Gastrocnemius medialis (tissue), 4 donors: ENCODE measurements at regions not wholly inside any gene's neighbourhood (a gene's known extent, or its start where the extent isn't known, plus 50 kb on each side); places are given as distances from the start of the nearest gene placed in this dataset.

Source experiments
- POLR2A ChIP-seq, 2 donors: fragments of 450-650 bp; IDR thresholded peaks; one replicate each; pipeline ENCODE4 v1.6.1; 2017; ENCODE audit warnings: antibody characterized with exemption in 2 of 2, mild to moderate bottlenecking in 2 of 2, moderate library complexity in 2 of 2
- TF ChIP-seq, protein P1 (sequence below), 5 experiments: fragments of 450-650 bp in 3 of 5; fragments of 200-600 bp in 2 of 5; sonication (generic) in 2 of 5; IDR thresholded peaks in 4 of 5; conservative IDR thresholded peaks in 1 of 5; 1 replicate in 4 of 5; 2 replicates in 1 of 5; pipeline ENCODE4 v1.5.1; 2016 to 2019; ENCODE audit warnings: antibody characterized with exemption in 5 of 5, mild to moderate bottlenecking in 3 of 5, moderate library complexity in 3 of 5

GRCh38 chr1:38677756-38678155 lies 181.8 kb downstream of the RRAGC start:
- TF ChIP-seq, protein P1, sequence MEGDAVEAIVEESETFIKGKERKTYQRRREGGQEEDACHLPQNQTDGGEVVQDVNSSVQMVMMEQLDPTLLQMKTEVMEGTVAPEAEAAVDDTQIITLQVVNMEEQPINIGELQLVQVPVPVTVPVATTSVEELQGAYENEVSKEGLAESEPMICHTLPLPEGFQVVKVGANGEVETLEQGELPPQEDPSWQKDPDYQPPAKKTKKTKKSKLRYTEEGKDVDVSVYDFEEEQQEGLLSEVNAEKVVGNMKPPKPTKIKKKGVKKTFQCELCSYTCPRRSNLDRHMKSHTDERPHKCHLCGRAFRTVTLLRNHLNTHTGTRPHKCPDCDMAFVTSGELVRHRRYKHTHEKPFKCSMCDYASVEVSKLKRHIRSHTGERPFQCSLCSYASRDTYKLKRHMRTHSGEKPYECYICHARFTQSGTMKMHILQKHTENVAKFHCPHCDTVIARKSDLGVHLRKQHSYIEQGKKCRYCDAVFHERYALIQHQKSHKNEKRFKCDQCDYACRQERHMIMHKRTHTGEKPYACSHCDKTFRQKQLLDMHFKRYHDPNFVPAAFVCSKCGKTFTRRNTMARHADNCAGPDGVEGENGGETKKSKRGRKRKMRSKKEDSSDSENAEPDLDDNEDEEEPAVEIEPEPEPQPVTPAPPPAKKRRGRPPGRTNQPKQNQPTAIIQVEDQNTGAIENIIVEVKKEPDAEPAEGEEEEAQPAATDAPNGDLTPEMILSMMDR (IDR thresholded peaks at IDR 0.05 in 4 of 5, conservative IDR thresholded peaks at IDR 0.05 in 1 of 5): no peak
- TF ChIP-seq POLR2A (IDR thresholded peaks at IDR 0.05): no peak
